ENCODE measurements at regions not wholly inside any gene's neighbourhood (a gene's known extent, or its start where the extent isn't known, plus 50 kb on each side); places are given as distances from the start of the nearest gene placed in this dataset.

DNA sequence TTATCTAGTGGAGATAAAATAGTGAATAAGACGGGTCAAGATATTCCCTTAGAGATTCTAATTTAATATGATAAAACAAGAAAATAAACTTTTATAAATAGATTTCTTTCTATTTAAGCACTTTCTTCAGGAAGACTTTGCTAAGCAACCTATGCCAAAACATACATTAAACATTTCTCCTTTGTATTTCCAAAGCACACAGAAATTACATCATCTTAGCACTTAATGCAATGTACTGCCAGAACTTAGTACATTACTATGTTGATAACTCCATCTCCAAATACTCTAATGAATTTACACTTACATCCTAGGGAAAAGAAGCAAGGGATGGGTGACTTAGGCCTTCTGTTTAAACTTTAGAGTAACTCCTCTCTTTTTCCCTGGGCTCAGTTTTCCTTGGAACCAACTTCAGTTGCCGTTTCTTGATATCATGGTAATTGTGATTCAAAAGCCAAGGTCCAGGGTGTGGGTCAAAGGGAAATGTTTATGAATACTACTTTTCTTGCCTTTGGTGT lies 322.6 kb upstream of the PCDH20 start (continued):
- TF ChIP-seq ZNF622 (IDR thresholded peaks at IDR 0.05) (no peak), EZH2 (IDR thresholded peaks at IDR 0.05; ENCODE audit: borderline replicate concordance, control insufficient read depth, low read depth, low read length) (no peak), CREB1 (IDR thresholded peaks at IDR 0.05; ENCODE audit: low read depth) (no peak), POLR2AphosphoS5 (IDR thresholded peaks at IDR 0.05; ENCODE audit: low read length) (no peak)
- TF ChIP-seq, protein P1, sequence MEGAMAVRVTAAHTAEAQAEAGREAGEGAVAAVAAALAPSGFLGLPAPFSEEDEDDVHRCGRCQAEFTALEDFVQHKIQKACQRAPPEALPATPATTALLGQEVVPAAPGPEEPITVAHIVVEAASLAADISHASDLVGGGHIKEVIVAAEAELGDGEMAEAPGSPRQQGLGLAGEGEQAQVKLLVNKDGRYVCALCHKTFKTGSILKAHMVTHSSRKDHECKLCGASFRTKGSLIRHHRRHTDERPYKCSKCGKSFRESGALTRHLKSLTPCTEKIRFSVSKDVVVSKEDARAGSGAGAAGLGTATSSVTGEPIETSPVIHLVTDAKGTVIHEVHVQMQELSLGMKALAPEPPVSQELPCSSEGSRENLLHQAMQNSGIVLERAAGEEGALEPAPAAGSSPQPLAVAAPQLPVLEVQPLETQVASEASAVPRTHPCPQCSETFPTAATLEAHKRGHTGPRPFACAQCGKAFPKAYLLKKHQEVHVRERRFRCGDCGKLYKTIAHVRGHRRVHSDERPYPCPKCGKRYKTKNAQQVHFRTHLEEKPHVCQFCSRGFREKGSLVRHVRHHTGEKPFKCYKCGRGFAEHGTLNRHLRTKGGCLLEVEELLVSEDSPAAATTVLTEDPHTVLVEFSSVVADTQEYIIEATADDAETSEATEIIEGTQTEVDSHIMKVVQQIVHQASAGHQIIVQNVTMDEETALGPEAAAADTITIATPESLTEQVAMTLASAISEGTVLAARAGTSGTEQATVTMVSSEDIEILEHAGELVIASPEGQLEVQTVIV (IDR thresholded peaks at IDR 0.05; ENCODE audit: borderline replicate concordance, partially characterized antibody), result no peak

DNA sequence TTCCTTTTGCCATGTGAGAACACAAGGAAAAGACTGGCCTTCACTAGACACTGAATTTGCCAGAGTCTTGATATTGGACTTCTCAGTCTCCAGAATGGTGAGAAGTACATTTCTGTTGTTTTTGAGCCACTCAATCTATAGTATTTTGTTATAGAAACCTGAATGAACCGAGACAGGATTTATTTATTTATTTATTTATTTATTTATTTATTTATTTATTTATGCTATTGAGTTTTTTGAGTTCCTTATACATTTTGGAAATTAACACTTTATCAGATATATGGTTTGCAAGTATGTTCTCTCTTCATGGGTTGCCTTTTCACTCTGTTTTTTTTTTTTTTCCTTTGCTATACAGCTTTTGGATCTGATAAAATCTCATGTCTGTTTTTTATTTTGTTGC lies 319.0 kb upstream of the PCDH20 start:
- Histone ChIP-seq H3K36me3 (ENCODE audit: control insufficient read depth in 2 of 2, insufficient read depth in 2 of 2, low read length in 1 of 2) (no peaks in the 10 kb centered on the region), H2AFZ (ENCODE audit: control insufficient read depth, low read depth, low read length) (no peak overlapping the region), H4K20me1 (ENCODE audit: control insufficient read depth, insufficient read depth) (no peaks in the 10 kb centered on the region), H3K4me2 (ENCODE audit: control insufficient read depth, insufficient read depth) (no peak overlapping the region), H3K9me3 (replicated peaks; ENCODE audit: control insufficient read depth, insufficient read depth, low read length) (no peaks in the 10 kb centered on the region), H3K4me3 (no peak overlapping the region), H3K4me1 (ENCODE audit: control insufficient read depth, insufficient read depth, low read length) (no peaks in the 10 kb centered on the region), H3K27ac (ENCODE audit: control insufficient read depth, insufficient read depth) (no peak overlapping the region), H3K27me3 (replicated peaks in 1 of 2; ENCODE audit: control insufficient read depth in 2 of 2, insufficient read depth in 2 of 2, low read length in 1 of 2) (no peaks in the 10 kb centered on the region), H3K79me2 (ENCODE audit: control insufficient read depth, insufficient read depth, low read length) (no peaks in the 10 kb centered on the region), H3K9ac (ENCODE audit: control insufficient read depth, insufficient read depth, low read length) (no peak overlapping the region)
- WGBS (ENCODE audit: insufficient coverage, insufficient replicate concordance, low lambda C conversion rate, missing lambda C conversion rate), result 0% methylated on average over 1 of the region's 1 CpG
- ChIA-PET CTCF (no interaction called here), RAD21 (ENCODE audit: unreplicated experiment) (no interaction called here), POLR2A (no interaction called here), SMC1A (ENCODE audit: uncharacterized antibody, unreplicated experiment) (no interaction called here)
- intact Hi-C loops (cut with micrococcal nuclease; ENCODE audit: unreplicated experiment) (no loop called here), in situ Hi-C loops (cut with MboI) (no loop called here)
- DNase-seq (ENCODE audit: low read depth, low spot score) (no peak), ATAC-seq (no peak), FAIRE-seq (no peak)
- TF ChIP-seq SMAD5 (IDR thresholded peaks at IDR 0.05; ENCODE audit: low read depth), result no peak
- TF ChIP-seq, protein P2, sequence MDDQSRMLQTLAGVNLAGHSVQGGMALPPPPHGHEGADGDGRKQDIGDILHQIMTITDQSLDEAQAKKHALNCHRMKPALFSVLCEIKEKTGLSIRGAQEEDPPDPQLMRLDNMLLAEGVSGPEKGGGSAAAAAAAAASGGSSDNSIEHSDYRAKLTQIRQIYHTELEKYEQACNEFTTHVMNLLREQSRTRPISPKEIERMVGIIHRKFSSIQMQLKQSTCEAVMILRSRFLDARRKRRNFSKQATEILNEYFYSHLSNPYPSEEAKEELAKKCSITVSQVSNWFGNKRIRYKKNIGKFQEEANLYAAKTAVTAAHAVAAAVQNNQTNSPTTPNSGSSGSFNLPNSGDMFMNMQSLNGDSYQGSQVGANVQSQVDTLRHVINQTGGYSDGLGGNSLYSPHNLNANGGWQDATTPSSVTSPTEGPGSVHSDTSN (IDR thresholded peaks at IDR 0.05; ENCODE audit: insufficient replicate concordance, low read depth, low read length), result no peak
- no peak for TF ChIP-seq RFX5 (IDR thresholded peaks at IDR 0.05; ENCODE audit: low read depth, low read length)
- TF ChIP-seq, protein P3, sequence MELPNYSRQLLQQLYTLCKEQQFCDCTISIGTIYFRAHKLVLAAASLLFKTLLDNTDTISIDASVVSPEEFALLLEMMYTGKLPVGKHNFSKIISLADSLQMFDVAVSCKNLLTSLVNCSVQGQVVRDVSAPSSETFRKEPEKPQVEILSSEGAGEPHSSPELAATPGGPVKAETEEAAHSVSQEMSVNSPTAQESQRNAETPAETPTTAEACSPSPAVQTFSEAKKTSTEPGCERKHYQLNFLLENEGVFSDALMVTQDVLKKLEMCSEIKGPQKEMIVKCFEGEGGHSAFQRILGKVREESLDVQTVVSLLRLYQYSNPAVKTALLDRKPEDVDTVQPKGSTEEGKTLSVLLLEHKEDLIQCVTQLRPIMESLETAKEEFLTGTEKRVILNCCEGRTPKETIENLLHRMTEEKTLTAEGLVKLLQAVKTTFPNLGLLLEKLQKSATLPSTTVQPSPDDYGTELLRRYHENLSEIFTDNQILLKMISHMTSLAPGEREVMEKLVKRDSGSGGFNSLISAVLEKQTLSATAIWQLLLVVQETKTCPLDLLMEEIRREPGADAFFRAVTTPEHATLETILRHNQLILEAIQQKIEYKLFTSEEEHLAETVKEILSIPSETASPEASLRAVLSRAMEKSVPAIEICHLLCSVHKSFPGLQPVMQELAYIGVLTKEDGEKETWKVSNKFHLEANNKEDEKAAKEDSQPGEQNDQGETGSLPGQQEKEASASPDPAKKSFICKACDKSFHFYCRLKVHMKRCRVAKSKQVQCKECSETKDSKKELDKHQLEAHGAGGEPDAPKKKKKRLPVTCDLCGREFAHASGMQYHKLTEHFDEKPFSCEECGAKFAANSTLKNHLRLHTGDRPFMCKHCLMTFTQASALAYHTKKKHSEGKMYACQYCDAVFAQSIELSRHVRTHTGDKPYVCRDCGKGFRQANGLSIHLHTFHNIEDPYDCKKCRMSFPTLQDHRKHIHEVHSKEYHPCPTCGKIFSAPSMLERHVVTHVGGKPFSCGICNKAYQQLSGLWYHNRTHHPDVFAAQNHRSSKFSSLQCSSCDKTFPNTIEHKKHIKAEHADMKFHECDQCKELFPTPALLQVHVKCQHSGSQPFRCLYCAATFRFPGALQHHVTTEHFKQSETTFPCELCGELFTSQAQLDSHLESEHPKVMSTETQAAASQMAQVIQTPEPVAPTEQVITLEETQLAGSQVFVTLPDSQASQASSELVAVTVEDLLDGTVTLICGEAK (IDR thresholded peaks at IDR 0.05; ENCODE audit: borderline replicate concordance), result no peak
- no TSS peak for BruUV-seq (replicated peaks)
